HG02981 (cell line): ENCODE measurements at regions not wholly inside any gene's neighbourhood (a gene's known extent, or its start where the extent isn't known, plus 50 kb on each side); places are given as distances from the start of the nearest gene placed in this dataset.

ENCODE experiments used
- ATAC-seq: cut with Tn5 transposase; IDR thresholded peaks from one replicate; pipeline ENCODE4 v1.9.1; 2021; ENCODE audit warnings: mild to moderate bottlenecking, moderate library complexity; ENCODE audit not compliant: unreplicated experiment

DNA sequence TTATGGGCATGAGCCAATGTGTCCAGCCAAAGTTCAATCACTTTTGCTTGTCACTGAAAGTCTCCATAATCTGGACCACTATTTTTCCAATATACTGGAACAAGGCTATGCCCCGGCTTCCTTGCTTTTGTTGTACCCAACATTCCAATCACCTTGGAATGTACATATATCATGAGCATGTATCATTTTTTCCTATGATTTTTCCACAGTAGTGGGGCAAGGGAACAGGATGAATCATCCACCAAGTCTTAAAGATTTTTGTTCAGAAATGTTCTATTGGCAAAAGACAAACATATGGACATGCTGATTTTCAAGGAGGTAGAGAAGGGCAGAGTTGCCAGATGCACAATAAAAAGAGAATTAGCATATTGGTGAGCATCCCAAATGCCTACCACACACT, 548.1 kb upstream of the INTU start:
- ATAC-seq = no peak

DNA sequence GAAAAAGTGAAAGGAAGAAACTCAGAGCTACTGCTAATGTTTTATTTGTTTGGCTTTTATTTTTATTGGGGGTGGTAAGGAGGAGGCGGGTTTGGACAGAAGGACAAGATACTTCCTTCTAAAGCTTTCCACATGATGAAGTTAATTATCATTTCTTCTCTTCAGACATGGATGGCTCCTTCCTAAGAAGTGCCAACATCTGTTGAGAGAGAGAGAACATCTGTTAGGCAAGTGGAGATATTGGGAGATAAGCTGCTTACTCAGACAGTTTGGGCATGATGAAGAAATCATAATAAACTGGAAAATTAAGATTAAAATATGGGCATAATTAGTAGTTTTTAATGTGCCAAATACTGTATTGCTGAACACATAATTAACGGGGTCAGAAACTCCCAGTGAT, 535.7 kb upstream of the INTU start:
- ATAC-seq = no peak

DNA sequence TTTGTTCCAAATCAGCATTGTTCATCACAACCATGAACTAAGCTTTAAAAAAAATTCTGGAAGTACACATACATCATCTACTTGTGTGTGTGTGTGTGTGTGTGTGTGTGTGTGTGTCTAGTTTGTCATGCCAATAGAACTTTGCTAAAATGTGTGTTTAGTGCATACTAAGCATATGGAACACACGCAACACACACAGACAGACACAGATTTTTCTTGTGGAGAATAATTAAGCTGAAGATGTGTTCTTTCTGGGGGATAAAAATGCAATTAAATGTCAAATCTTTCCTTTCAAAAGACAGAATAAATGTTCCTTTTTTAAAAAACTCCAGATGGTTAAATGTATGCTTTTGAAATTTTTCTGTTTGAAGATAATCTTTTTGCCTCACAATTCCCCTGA, 530.4 kb upstream of the INTU start:
- ATAC-seq = no peak

GRCh38 chr4:127103681-127104115, 529.1 kb upstream of the INTU start:
- ATAC-seq = no peak

GRCh38 chr4:127113844-127114362, 518.9 kb upstream of the INTU start:
- ATAC-seq = no peak

DNA sequence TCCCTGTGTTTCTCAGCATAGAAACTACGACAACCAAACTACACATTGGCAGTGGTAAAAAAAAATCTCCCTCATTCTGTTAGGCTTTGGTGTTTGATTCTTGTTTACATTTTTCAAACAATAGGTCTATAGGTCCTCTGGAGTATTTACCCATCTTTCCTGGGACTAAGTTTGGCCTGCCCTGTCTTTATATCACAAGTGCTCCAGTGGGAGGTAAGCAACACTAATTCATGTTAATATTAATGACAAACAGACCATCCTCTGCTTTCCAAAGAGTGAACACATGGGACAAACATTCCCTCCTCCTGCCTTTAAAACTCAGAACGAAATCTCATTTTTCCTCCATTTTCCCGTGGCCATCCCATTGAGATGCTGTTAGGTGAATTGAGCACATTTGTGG, 514.1 kb upstream of the INTU start:
- no peak for ATAC-seq

GRCh38 chr4:127120441-127121090, 512.2 kb upstream of the INTU start:
- ATAC-seq = no peak

DNA sequence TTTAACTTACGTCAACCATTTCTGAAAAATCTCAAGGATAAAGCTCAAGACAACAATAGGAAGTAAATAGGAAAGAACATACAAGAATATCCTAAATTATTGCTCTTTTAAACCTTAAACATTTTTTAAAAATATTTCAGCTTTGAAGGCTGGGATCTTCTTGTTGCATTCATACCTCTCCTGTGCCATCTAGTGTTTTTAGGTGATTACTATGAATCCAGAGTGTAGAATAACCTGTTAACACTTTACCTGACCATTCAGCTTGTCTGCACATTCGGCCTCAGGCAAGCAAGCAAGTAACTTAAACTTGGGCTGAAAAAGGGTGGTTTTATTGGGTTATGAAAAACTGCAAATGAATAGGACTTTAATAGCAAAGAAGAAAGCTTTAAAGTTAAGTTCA, 507.8 kb upstream of the INTU start:
- ATAC-seq = no peak

DNA sequence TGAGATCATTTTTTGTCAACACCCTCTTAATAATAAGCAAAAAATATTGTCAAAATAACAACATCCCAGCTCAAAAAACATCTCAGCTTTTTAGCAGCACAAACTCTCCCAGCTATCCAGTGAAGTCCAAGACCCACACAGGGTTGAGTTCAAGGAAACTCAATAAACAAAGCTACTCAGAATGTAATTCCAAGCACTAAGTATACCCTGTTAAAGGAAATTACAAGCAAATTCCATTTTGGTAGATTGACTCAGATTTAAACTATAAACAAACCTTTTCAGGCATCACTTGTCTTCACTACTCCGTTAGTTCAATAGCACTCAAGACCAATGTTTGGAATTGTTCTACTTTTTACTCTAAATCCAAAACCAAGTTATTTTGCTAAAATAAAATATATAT, 506.0 kb upstream of the INTU start:
- no peak for ATAC-seq

DNA sequence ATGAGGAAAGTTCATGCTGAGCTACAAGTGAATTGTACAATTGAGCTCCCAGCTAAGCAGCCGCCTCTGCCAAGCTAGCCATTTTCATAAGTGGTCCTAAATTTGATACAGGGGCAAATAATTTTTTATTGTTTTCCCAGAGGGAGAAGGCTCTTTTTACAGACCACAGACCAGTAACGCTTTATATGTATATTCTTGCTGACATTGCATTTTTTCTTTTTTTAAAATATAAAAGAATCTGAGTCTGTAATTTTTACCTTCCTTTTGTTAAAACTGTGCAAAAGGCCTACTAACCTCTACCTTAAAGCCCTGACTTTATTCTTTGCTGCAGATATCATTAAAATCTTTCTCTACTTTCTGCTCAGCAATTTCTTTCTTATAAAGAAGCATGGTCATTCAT, 501.2 kb upstream of the INTU start:
- no peak for ATAC-seq

GRCh38 chr4:127134490-127134889, 498.3 kb upstream of the INTU start:
- ATAC-seq = no peak

- ATAC-seq = no peak
These were observed 494.2 kb upstream of the INTU start for GRCh38 chr4:127138586-127138985.

DNA sequence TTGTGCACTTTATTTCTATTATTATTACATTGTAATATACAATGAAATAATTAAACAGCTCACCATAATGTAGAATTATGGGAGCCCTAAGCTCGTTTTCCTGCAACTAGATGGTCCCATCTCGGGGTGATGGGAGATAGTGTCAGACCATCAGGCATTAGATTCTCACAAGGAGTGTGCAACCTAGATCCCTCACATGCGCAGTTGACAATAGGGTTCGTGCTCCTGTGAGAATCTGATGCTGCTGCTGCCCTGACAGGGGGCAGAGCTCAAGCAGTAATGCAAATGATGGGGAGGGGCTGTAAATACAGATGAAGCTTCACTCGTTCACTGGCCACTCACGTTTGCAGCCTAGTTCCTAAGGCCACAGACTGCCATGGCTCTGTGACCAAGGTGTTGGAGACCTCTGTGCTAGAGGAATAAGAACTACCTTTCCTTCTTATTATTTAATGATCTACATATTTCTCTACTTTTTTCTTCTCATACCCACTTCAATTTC, 492.9 kb upstream of the INTU start:
- ATAC-seq = no peak

GRCh38 chr4:127140306-127140705, 492.5 kb upstream of the INTU start:
- ATAC-seq = no peak

GRCh38 chr4:127141856-127142255, 490.9 kb upstream of the INTU start:
- ATAC-seq = no peak

GRCh38 chr4:127143460-127144195, 489.1 kb upstream of the INTU start:
- no peak for ATAC-seq

DNA sequence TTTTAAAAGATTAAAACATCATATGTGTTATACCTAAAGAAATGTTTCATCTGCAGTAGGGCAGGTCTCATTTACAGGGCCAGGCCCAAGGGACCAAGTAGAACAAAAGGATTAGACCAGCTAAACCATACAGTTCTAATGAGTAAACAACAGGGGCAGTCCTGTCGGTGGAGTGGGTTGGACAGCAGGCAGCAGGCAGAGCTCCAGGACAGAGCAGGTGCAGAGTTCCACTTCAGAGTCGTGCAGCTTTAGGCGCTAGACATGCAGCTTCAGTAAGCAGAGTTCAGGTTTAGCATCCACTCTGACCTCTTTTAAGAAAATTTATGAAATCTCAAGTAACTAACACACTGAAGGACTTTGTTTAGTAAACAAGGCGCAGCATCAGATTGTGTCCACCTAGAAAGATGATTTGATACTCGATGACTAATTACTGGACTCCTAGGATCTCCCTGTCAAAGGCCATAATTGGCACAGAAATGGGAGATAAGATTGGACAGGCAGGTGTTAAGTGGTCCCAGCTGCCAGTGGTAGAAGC, 487.7 kb upstream of the INTU start:
- no peak for ATAC-seq

- ATAC-seq = no peak
These were observed 484.6 kb upstream of the INTU start for GRCh38 chr4:127148165-127148564.

- ATAC-seq = no peak
These were observed 483.7 kb upstream of the INTU start for GRCh38 chr4:127149086-127149485.

- no peak for ATAC-seq
These were observed 480.8 kb upstream of the INTU start for GRCh38 chr4:127151941-127152340.

DNA sequence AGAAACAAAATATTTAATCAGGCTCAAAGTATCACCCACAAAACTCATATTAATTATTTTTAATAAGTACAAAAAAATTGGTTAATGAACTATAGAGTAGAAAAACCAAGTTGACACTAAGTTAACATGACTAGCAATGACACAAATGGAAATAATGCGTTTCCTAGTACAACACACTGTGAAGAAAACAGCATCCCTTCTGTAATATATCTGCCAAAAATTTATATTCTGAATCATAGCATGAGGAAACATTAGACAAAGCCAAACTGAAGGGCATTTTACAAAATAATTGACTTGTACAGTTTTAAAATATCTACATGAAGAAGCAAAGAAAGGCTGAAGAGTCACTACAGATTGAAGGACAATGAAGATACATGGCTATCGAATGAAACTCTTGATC, 477.6 kb upstream of the INTU start:
- no peak for ATAC-seq

GRCh38 chr4:127155555-127155954, 477.2 kb upstream of the INTU start:
- ATAC-seq = no peak
